SK-N-MC (cell line): ENCODE measurements at regions not wholly inside any gene's neighbourhood (a gene's known extent, or its start where the extent isn't known, plus 50 kb on each side); places are given as distances from the start of the nearest gene placed in this dataset.

Experiments
- EZH2 ChIP-seq: fragments of 200-600 bp; sonication (generic); IDR thresholded peaks from one replicate; pipeline ENCODE4 v1.6.1; 2017; ENCODE audit warnings: antibody characterized with exemption
- POLR2AphosphoS5 ChIP-seq: IDR thresholded peaks from 2 replicates; pipeline ENCODE4 v1.6.1; 2012; ENCODE audit warnings: mild to moderate bottlenecking, low read depth, low read length, borderline replicate concordance

DNA sequence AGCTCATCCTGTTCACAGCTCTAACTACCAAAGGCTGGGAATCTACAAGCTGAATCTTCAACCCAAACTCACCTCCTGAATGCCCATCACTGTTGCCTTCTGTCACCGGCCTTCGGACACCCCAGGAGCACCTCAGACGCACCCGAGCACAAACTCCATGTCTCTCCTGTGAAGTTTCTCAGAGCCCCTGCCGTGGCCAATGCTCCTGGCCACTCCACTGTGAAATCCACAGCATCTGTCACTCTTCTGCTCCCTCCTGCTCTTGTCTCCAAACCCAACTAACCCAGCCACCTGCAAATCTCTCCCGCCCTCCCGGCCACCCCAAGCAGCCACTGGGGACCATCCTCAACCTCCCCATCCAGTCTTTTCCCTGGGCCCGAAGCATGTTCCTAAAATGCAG is 457.9 kb upstream of the SALL3 start:
- TF ChIP-seq POLR2AphosphoS5 (no peak), EZH2 (no peak)
